HG03521 (cell line): ENCODE measurements at regions not wholly inside any gene's neighbourhood (a gene's known extent, or its start where the extent isn't known, plus 50 kb on each side); places are given as distances from the start of the nearest gene placed in this dataset.

Experiments used
- ATAC-seq: cut with Tn5 transposase; IDR thresholded peaks from one replicate; pipeline ENCODE4 v1.9.1; 2021; ENCODE audit warnings: mild to moderate bottlenecking, moderate library complexity; ENCODE audit not compliant: unreplicated experiment

GRCh38 chr4:161133586-161134276 is 1030.1 kb downstream of the FSTL5 start:
- no peak for ATAC-seq

- no peak for ATAC-seq
Observed at GRCh38 chr4:161132715-161133425, 1030.9 kb downstream of the FSTL5 start.

GRCh38 chr4:161121451-161121850 is 1042.3 kb downstream of the FSTL5 start:
- ATAC-seq: no peak

GRCh38 chr4:161101881-161102280 is 1061.9 kb downstream of the FSTL5 start:
- ATAC-seq: no peak

GRCh38 chr4:161097821-161098220 is 1066.0 kb downstream of the FSTL5 start:
- no peak for ATAC-seq

- ATAC-seq: no peak
Observed at GRCh38 chr4:161061046-161061445, 1102.8 kb downstream of the FSTL5 start.
